Sigmoid colon (tissue), 3 donors: ENCODE measurements at regions not wholly inside any gene's neighbourhood (a gene's known extent, or its start where the extent isn't known, plus 50 kb on each side); places are given as distances from the start of the nearest gene placed in this dataset.

Experiments
- POLR2A ChIP-seq, 2 donors: fragments of 450-650 bp; IDR thresholded peaks; one replicate each; pipeline ENCODE4 v1.6.1; 2016; ENCODE audit warnings: antibody characterized with exemption in 2 of 2, mild to moderate bottlenecking in 2 of 2, moderate library complexity in 2 of 2
- TF ChIP-seq, protein P1 (sequence below), 4 experiments: fragments of 450-650 bp in 3 of 4; fragments of 200-600 bp in 1 of 4; IDR thresholded peaks; one replicate each; pipeline ENCODE4 v1.5.1; 2016 to 2019; ENCODE audit warnings: antibody characterized with exemption in 4 of 4, mild to moderate bottlenecking in 3 of 4, moderate library complexity in 2 of 4

DNA sequence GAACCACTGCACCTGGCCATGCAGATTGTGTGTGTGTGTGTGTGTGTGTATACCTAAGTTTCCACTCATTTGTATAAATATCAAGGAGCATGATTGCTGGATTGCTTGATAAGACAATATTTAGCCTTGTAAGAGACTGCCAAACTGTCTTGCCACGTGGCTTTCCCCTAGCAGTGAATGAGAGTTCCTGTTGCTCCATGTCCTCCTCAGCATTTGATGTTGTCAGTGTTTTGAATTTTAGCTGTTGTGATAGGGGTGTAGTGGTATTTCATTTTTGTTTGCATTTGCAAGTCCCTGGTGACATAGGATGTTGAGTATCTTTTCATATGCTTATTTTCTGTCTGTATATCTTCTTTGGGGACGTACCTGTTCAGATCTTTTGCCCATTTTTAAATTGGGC, 99.0 kb upstream of the ZNF536 start:
- TF ChIP-seq, protein P1, sequence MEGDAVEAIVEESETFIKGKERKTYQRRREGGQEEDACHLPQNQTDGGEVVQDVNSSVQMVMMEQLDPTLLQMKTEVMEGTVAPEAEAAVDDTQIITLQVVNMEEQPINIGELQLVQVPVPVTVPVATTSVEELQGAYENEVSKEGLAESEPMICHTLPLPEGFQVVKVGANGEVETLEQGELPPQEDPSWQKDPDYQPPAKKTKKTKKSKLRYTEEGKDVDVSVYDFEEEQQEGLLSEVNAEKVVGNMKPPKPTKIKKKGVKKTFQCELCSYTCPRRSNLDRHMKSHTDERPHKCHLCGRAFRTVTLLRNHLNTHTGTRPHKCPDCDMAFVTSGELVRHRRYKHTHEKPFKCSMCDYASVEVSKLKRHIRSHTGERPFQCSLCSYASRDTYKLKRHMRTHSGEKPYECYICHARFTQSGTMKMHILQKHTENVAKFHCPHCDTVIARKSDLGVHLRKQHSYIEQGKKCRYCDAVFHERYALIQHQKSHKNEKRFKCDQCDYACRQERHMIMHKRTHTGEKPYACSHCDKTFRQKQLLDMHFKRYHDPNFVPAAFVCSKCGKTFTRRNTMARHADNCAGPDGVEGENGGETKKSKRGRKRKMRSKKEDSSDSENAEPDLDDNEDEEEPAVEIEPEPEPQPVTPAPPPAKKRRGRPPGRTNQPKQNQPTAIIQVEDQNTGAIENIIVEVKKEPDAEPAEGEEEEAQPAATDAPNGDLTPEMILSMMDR (IDR thresholded peaks at IDR 0.05) = no peak
- TF ChIP-seq POLR2A (IDR thresholded peaks at IDR 0.05) = no peak
